K562 (cell line): ENCODE measurements at regions not wholly inside any gene's neighbourhood (a gene's known extent, or its start where the extent isn't known, plus 50 kb on each side); places are given as distances from the start of the nearest gene placed in this dataset.

Experiments
- ATAC-seq: fragments of 200-7000 bp; cut with Tn5 transposase; 3 replicates; pipeline ENCODE4 v1.9.1; 2020; ENCODE audit warnings: moderate library complexity
- BruUV-seq: library from RNA; stranded (reverse); fragments of 400-500 nt; replicated peaks from 2 replicates; lab custom pipeline; 2021; lab: Mats Ljungman, UMichigan
- CTCF ChIA-PET: fragments of 300-600 bp; formaldehyde crosslinking; extraction: SDS; loops from one replicate; lab custom pipeline; 2021; ENCODE audit warnings: low intra/inter-chr PET ratio; lab: Yijun Ruan, JAX
- POLR2A ChIA-PET: fragments of 300-600, 350-650 bp; sonication (Branson Sonifier 250); formaldehyde crosslinking; extraction: SDS; loops from one replicate; lab custom pipeline; 2021; ENCODE audit warnings: antibody characterized with exemption, inconsistent platforms; lab: Yijun Ruan, JAX
- DNase-seq, 4 experiments: peaks; one replicate each; pipeline versions ENCODE4 v3.0.0 to v3.0.0-alpha.2; 2011 to 2018; ENCODE audit warnings: low spot score in 3 of 4, mixed read lengths in 3 of 4; ENCODE audit errors: extremely low read depth in 1 of 4
- FAIRE-seq: peaks from 2 replicates; lab custom pipeline; 2011; peaks lifted over from hg19 to GRCh38; lab: Jason Lieb, UNC
- H2AFZ ChIP-seq: 2 replicates; pipeline ENCODE4 v1.6.0; 2011; ENCODE audit warnings: low read depth, low read length, control low read depth, inconsistent platforms
- H3K27ac ChIP-seq: fragments of 200-600 bp; 3 replicates; pipeline ENCODE4 v1.8.0; 2011; ENCODE audit warnings: low read depth, mild to moderate bottlenecking, control low read depth, inconsistent platforms, low read length, moderate library complexity, mixed read lengths; ENCODE audit errors: extremely low read depth
- H3K27me3 ChIP-seq, 2 experiments: fragments of 300-600 bp in 1 of 2; 2 replicates in 1 of 2; 3 replicates in 1 of 2; pipeline versions ENCODE4 v1.6.0 to v1.8.0; 2011; ENCODE audit warnings: inconsistent platforms in 2 of 2, low read length in 2 of 2, mild to moderate bottlenecking in 1 of 2, mixed read lengths in 1 of 2, moderate library complexity in 1 of 2; ENCODE audit not compliant: control insufficient read depth in 2 of 2, insufficient read depth in 2 of 2
- H3K36me3 ChIP-seq: fragments of 300-600 bp; 3 replicates; pipeline ENCODE4 v1.8.0; 2011; ENCODE audit warnings: mild to moderate bottlenecking, low read length, inconsistent platforms; ENCODE audit not compliant: control insufficient read depth, insufficient read depth
- H3K4me1 ChIP-seq, 2 experiments: fragments of 200-600 bp in 1 of 2; replicated peaks in 1 of 2; 2 replicates in 1 of 2; 3 replicates in 1 of 2; pipeline versions ENCODE4 v1.5.1 to v1.8.0; 2011; ENCODE audit warnings: inconsistent platforms in 2 of 2, low read length in 2 of 2, mild to moderate bottlenecking in 1 of 2, mixed read lengths in 1 of 2, moderate library complexity in 1 of 2; ENCODE audit not compliant: control insufficient read depth in 2 of 2, insufficient read depth in 2 of 2
- H3K4me2 ChIP-seq: 2 replicates; pipeline ENCODE4 v1.6.1; 2011; ENCODE audit warnings: low read length, control low read depth, inconsistent platforms, mixed read lengths; ENCODE audit not compliant: insufficient read depth
- H3K4me3 ChIP-seq: fragments of 200-600 bp; sonication (generic), shearing (Covaris generic); 2 replicates; pipeline ENCODE4 v1.5.1; 2016; ENCODE audit warnings: control low read depth, inconsistent platforms
- H3K79me2 ChIP-seq: fragments of 200-600 bp; 3 replicates; pipeline ENCODE4 v1.8.0; 2011; ENCODE audit warnings: low read length, inconsistent platforms; ENCODE audit not compliant: control insufficient read depth, insufficient read depth
- H3K9ac ChIP-seq, 2 experiments: 2 replicates each; pipeline versions ENCODE4 v1.6.0 to v1.6.1; 2011; ENCODE audit warnings: low read depth in 2 of 2, low read length in 2 of 2, control low read depth in 1 of 2, inconsistent platforms in 1 of 2, mild to moderate bottlenecking in 1 of 2, mixed read lengths in 1 of 2; ENCODE audit not compliant: insufficient read depth in 1 of 2
- H3K9me1 ChIP-seq: one replicate; pipeline ENCODE4 v1.6.0; 2011; ENCODE audit warnings: inconsistent platforms, mild to moderate bottlenecking, low read length, moderate library complexity; ENCODE audit not compliant: control insufficient read depth, insufficient read depth
- H3K9me3 ChIP-seq: replicated peaks from 2 replicates; pipeline ENCODE4 v1.5.1; 2011; ENCODE audit warnings: low read depth, low read length, inconsistent platforms; ENCODE audit not compliant: control insufficient read depth, insufficient read depth
- H4K20me1 ChIP-seq: replicated peaks from 2 replicates; pipeline ENCODE4 v1.6.1; 2011; ENCODE audit warnings: low read length, inconsistent platforms, mixed read lengths; ENCODE audit not compliant: control insufficient read depth, insufficient read depth
- GTF2A2 ChIP-seq: IDR thresholded peaks from 2 replicates; pipeline ENCODE4 v1.6.1; 2016; ENCODE audit warnings: mild to moderate bottlenecking, missing genetic modification characterization, missing compliant biosample characterization
- POLR2AphosphoS5 ChIP-seq: IDR thresholded peaks from 2 replicates; pipeline ENCODE4 v1.6.1; 2011; ENCODE audit warnings: mild to moderate bottlenecking, low read depth, low read length, moderate library complexity; ENCODE audit not compliant: control insufficient read depth, insufficient read depth
- TFE3 ChIP-seq: fragments of 450-650 bp; formaldehyde crosslinking; IDR thresholded peaks from 2 replicates; pipeline ENCODE4 v1.4.0; 2020; ENCODE audit warnings: mild to moderate bottlenecking, mixed read lengths
- ZNF175 ChIP-seq: fragments of 200-800 bp; sonication (Bioruptor generic); IDR thresholded peaks from 2 replicates; pipeline ENCODE4 v1.6.1; 2016; ENCODE audit warnings: low read depth, mild to moderate bottlenecking, missing genetic modification characterization, missing compliant biosample characterization
- ZNF239 ChIP-seq: fragments of 250-450 bp; sonication (Bioruptor Pico); IDR thresholded peaks from 2 replicates; pipeline ENCODE4 v1.4.0; 2020; ENCODE audit warnings: mild to moderate bottlenecking
- ZNF518B ChIP-seq: fragments of 250-450 bp; sonication (Bioruptor Pico); IDR thresholded peaks from 2 replicates; pipeline ENCODE4 v1.5.0; 2021; ENCODE audit warnings: mild to moderate bottlenecking, moderate library complexity
- ZNF57 ChIP-seq: fragments of 450-650 bp; formaldehyde crosslinking; IDR thresholded peaks from 2 replicates; pipeline ENCODE4 v1.4.0; 2020; ENCODE audit warnings: mild to moderate bottlenecking, moderate library complexity
- WGBS: fragments of 100-300 bp; shearing (Covaris generic); methylation state at CpG from one replicate; pipeline ENCODE4 v1.1.6; 2016; ENCODE audit warnings: low coverage, mixed read lengths; ENCODE audit not compliant: insufficient coverage; ENCODE audit errors: missing lambda C conversion rate; 5-methylcytosine and 5-hydroxymethylcytosine counted together
- in situ Hi-C: fragments of 300-500 bp; cut with MboI; formaldehyde crosslinking; loops from 4 replicates; pipeline ENCODE4 v1.15.0; 2018; ENCODE audit warnings: inconsistent platforms, mixed read lengths
- intact Hi-C: fragments of 100-400 bp; cut with micrococcal nuclease; formaldehyde crosslinking; loops from 2 replicates; pipeline ENCODE4 v1.14.2; 2022

GRCh38 chr4:177222781-177223180 is 86.9 kb upstream of the NEIL3 start:
- ChIA-PET POLR2A (interaction anchor here (0.7 kb wide), 1 partner anchor 1953 kb away, joined by 4 read pairs; no protein-coding TSS in a partner anchor), CTCF (no interaction called here)
- FAIRE-seq (no peak), ATAC-seq (no peak), DNase-seq (no peak)
- H3K4me1 ChIP-seq: peaks cover 0 to 3% of the 10 kb centered on the region in 2 experiments; a peak in 1 of 5 replicates
- H3K4me3 ChIP-seq: no peak overlapping the region
- no peaks in the 10 kb centered on the region for H3K9me3 ChIP-seq
- no peaks in the 10 kb centered on the region for H3K36me3 ChIP-seq
- no peaks in the 10 kb centered on the region for H3K27me3 ChIP-seq
- no peaks in the 10 kb centered on the region for H3K9me1 ChIP-seq
- no TSS peak for BruUV-seq
- H2AFZ ChIP-seq: no peak overlapping the region
- H3K27ac ChIP-seq: no peak overlapping the region
- H3K9ac ChIP-seq: no peak overlapping the region
- intact Hi-C loops: no loop called here
- TF ChIP-seq ZNF239: no peak
- TF ChIP-seq ZNF57 (CRISPR knock-in tag): no peak
- no peak for TF ChIP-seq GTF2A2 (tag)
- no peak for TF ChIP-seq POLR2AphosphoS5
- TF ChIP-seq ZNF175 (CRISPR knock-in tag): no peak
- TF ChIP-seq ZNF518B (CRISPR knock-in tag): no peak
- TF ChIP-seq TFE3: 0 out of 2 replicates have a peak, but pooled peaks have one; percentile 6
- H4K20me1 ChIP-seq: no peaks in the 10 kb centered on the region
- no peaks in the 10 kb centered on the region for H3K79me2 ChIP-seq
- in situ Hi-C loops: no loop called here
- 0% methylated on average over 2 of the region's 2 CpGs for WGBS
- no peak overlapping the region for H3K4me2 ChIP-seq
